Panc1 (cell line): ENCODE measurements at regions not wholly inside any gene's neighbourhood (a gene's known extent, or its start where the extent isn't known, plus 50 kb on each side); places are given as distances from the start of the nearest gene placed in this dataset.
"Not testable (repeated sequence)": the region's sequence is repeated elsewhere in the genome, so short reads cannot be mapped to it uniquely, and the experiment has no call there.

Source experiments
- ATAC-seq: fragments of 200-7000 bp; cut with Tn5 transposase; 2 replicates; pipeline ENCODE4 v1.9.1; 2020; ENCODE audit warnings: mild to moderate bottlenecking, moderate library complexity
- BruUV-seq: library from RNA; stranded (reverse); fragments of 400-500 nt; replicated peaks from 2 replicates; lab custom pipeline; 2021; lab: Mats Ljungman, UMichigan
- CTCF ChIA-PET: fragments of 300-600 bp; sonication (Branson Sonifier 250); formaldehyde crosslinking; loops from one replicate; lab custom pipeline; 2022; ENCODE audit warnings: antibody characterized with exemption; lab: Charles Lee
- POLR2A ChIA-PET: fragments of 300-600 bp; sonication (Branson Sonifier 250); formaldehyde crosslinking; loops from one replicate; lab custom pipeline; 2022; ENCODE audit warnings: antibody characterized with exemption; lab: Charles Lee
- DNase-seq: peaks from one replicate; pipeline ENCODE4 v3.0.0-alpha.2; 2010; ENCODE audit warnings: low read depth, low spot score
- H3K27ac ChIP-seq: 2 replicates; pipeline ENCODE4 v1.5.1; 2011; ENCODE audit warnings: mild to moderate bottlenecking, low read length, inconsistent platforms
- H3K27me3 ChIP-seq: fragments of 200-500 bp; sonication (Bioruptor generic); 2 replicates; pipeline ENCODE4 v1.6.0; 2014; ENCODE audit warnings: low read length, inconsistent platforms; ENCODE audit not compliant: control insufficient read depth, insufficient read depth
- H3K36me3 ChIP-seq: fragments of 200-500 bp; sonication (Bioruptor generic); 2 replicates; pipeline ENCODE4 v1.5.1; 2014; ENCODE audit warnings: inconsistent platforms, mild to moderate bottlenecking, low read length, moderate library complexity; ENCODE audit not compliant: control insufficient read depth, insufficient read depth
- H3K4me1 ChIP-seq: 2 replicates; pipeline ENCODE4 v1.5.1; 2011; ENCODE audit warnings: inconsistent platforms, mild to moderate bottlenecking, low read length, moderate library complexity; ENCODE audit not compliant: control insufficient read depth, insufficient read depth
- H3K4me3 ChIP-seq, 2 experiments: 2 replicates each; pipeline ENCODE4 v1.5.1; 2011 to 2012; ENCODE audit warnings: low read depth in 2 of 2, low read length in 2 of 2, mild to moderate bottlenecking in 2 of 2, inconsistent platforms in 1 of 2, moderate library complexity in 1 of 2
- H3K9me3 ChIP-seq: fragments of 200-500 bp; sonication (Bioruptor generic); 2 replicates; pipeline ENCODE4 v1.5.1; 2014; ENCODE audit warnings: low read depth, mild to moderate bottlenecking, inconsistent platforms, low read length, moderate library complexity; ENCODE audit not compliant: control insufficient read depth, insufficient read depth
- in situ Hi-C: cut with HindIII; loops from 2 replicates; pipeline ENCODE4 v1.10.0; 2016; ENCODE audit warnings: low sequenced_read_pairs, low pct_unique_long_range_greater_than_20kb
- intact Hi-C: fragments of 100-400 bp; cut with micrococcal nuclease; formaldehyde crosslinking; loops from one replicate; pipeline ENCODE4 v1.10.0; 2022; ENCODE audit not compliant: unreplicated experiment

- H3K4me3 ChIP-seq, DNase-seq, H3K9me3 ChIP-seq, H3K27me3 ChIP-seq, ATAC-seq, BruUV-seq, intact Hi-C loops, CTCF ChIA-PET, H3K27ac ChIP-seq, POLR2A ChIA-PET, H3K4me1 ChIP-seq, H3K36me3 ChIP-seq, in situ Hi-C loops: not testable (repeated sequence)
Observed at GRCh38 chr9:61411933-61412605, 222.2 kb downstream of the SPATA31A7 start.

DNA sequence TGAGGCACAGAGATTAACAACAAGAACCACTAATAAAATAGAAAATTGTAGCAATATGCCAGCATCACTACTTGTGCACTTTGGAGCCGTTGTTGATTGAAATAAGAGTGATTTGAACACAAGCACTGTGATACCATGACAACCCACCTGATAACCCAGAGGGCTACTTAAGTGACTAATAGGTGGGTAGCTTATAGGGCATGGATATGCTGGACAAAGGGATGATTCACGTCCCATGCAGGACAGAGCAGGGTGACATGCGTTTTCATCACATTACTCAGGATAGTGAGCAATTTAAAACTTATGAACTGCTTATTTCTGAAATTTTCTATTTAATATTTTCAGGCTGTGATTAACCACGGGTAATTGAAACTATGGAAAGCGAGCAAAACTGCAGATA is 222.9 kb downstream of the SPATA31A7 start:
- H3K36me3 ChIP-seq, H3K4me1 ChIP-seq, H3K27ac ChIP-seq, in situ Hi-C loops, H3K9me3 ChIP-seq, H3K4me3 ChIP-seq, DNase-seq, CTCF ChIA-PET, ATAC-seq, intact Hi-C loops, POLR2A ChIA-PET, H3K27me3 ChIP-seq, BruUV-seq: not testable (repeated sequence)

DNA sequence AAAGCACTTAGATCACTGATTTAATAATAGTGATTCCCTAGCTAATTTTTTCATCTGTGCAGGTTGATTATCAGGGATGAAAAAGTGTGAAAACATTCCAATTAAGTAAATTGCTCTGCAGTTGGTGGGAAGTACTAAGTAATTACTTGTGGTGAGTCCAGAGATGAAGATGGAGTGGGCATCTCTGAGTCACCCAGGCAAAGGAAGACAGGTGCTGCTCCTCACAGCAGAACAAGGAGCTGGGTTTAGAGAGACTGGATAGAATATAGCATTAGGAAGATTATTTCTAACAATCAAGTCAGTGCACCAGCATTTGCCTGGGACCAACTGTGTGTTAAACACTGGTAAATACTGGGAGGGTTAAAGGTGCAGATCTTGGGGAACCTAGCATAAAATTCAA is 228.3 kb downstream of the SPATA31A7 start:
- ATAC-seq, H3K27me3 ChIP-seq, H3K9me3 ChIP-seq, H3K36me3 ChIP-seq, intact Hi-C loops, H3K4me3 ChIP-seq, DNase-seq, POLR2A ChIA-PET, H3K4me1 ChIP-seq, in situ Hi-C loops, BruUV-seq, H3K27ac ChIP-seq, CTCF ChIA-PET: not testable (repeated sequence)

DNA sequence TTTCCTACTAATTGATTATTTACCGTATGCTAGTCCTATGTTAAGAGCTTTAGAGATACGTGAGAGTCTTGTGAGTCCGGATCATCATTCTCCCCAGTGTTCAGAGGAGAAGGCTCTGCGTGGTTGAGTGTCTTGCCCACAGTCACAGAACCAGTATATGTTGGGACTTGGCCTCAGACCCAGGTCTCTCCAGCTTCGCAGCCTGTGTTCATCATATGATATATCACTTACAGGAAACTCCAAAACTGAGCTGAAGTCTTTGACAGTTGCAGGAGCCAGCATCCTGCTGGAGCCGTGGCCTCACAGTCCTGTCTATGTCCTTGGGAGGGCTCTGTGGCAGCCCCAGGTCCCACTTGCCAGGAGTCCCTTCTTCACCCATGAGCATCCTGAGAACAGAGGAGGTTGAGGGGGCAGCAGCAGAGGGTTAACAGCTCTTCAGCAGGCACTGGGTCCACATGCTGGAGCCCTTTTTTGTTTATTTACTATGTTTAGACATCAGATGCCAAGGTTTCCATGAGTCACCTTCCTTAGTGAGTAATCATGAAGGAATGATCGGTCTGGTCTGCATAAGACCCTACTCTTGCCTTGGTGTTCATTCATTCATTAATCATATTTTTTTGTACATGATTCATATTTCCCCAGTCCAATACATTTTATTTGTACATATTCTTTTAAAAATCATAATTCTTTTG is 230.6 kb downstream of the SPATA31A7 start:
- DNase-seq, H3K4me3 ChIP-seq, H3K4me1 ChIP-seq, H3K36me3 ChIP-seq, CTCF ChIA-PET, POLR2A ChIA-PET, H3K9me3 ChIP-seq, BruUV-seq, H3K27ac ChIP-seq, in situ Hi-C loops, intact Hi-C loops, H3K27me3 ChIP-seq: not testable (repeated sequence)
- peak; percentile 92 for ATAC-seq

DNA sequence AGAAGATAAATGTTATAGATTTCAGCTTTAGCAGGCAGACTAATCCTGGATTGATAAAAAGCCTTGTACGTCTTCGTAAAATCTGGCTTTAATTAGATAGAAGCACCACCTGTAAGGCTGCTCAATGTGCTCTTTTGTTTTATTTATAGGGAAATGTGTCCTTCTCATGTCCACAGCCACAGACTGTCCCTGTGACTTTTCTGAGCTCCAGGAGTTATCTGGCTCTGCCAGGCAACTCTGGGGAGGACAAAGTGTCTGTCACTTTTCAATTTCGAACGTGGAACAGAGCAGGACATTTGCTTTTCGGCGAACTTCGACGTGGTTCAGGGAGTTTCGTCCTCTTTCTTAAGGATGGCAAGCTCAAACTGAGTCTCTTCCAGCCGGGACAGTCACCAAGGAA is 257.4 kb downstream of the SPATA31A7 start:
- POLR2A ChIA-PET, result not testable (repeated sequence)

DNA sequence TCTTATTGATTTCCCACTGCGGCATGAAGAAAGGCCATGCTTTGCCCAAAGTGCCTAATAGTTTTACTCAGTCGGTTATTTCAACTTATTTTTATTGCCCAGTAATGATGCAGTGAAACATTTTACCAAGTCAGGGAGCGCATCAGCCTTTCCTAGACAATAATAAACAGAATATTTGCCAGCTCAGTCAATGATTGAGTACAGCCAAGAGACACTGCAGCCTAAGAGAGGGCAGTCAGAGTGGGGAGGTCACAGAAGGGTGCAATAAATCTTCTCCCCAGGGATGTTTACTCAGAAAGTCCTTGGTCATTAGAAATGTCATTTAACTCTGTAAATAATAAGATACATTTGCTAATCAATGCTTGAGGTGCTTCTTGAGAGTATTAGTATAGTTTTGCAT is 271.0 kb downstream of the SPATA31A7 start:
- H3K9me3 ChIP-seq, ATAC-seq, POLR2A ChIA-PET: not testable (repeated sequence)

More for the DNA sequence above, 257.4 kb downstream of the SPATA31A7 start:
- H3K36me3 ChIP-seq, in situ Hi-C loops, H3K4me1 ChIP-seq, H3K27me3 ChIP-seq, H3K4me3 ChIP-seq, CTCF ChIA-PET, BruUV-seq, ATAC-seq, DNase-seq, H3K27ac ChIP-seq, H3K9me3 ChIP-seq, intact Hi-C loops: not testable (repeated sequence)

More for the DNA sequence above, 271.0 kb downstream of the SPATA31A7 start:
- H3K27ac ChIP-seq, in situ Hi-C loops, H3K4me3 ChIP-seq, BruUV-seq, CTCF ChIA-PET, H3K4me1 ChIP-seq, H3K27me3 ChIP-seq, intact Hi-C loops, H3K36me3 ChIP-seq, DNase-seq: not testable (repeated sequence)
